Liver (tissue), 7 donors: ENCODE measurements at regions not wholly inside any gene's neighbourhood (a gene's known extent, or its start where the extent isn't known, plus 50 kb on each side); places are given as distances from the start of the nearest gene placed in this dataset.

ENCODE experiments used
- DNase-seq: peaks from one replicate; pipeline ENCODE4 v3.0.0-alpha.2; 2017; ENCODE audit warnings: low spot score
- H3K27ac ChIP-seq, 2 donors: one replicate each; pipeline ENCODE4 v1.7.0; 2013; ENCODE audit warnings: inconsistent platforms in 2 of 2, low read length in 2 of 2, control low read depth in 1 of 2, low read depth in 1 of 2, mild to moderate bottlenecking in 1 of 2
- H3K27me3 ChIP-seq, 4 donors: one replicate each; pipeline versions ENCODE4 v1.6.1 to v1.7.0; 2013; ENCODE audit warnings: low read length in 3 of 4, inconsistent platforms in 1 of 4, mild to moderate bottlenecking in 1 of 4, moderate library complexity in 1 of 4; ENCODE audit not compliant: control insufficient read depth in 4 of 4, insufficient read depth in 4 of 4
- H3K36me3 ChIP-seq, 4 donors: one replicate each; pipeline versions ENCODE4 v1.6.1 to v1.7.0; 2013; ENCODE audit warnings: low read length in 3 of 4, mild to moderate bottlenecking in 3 of 4, low read depth in 1 of 4, moderate library complexity in 1 of 4; ENCODE audit not compliant: control insufficient read depth in 4 of 4, insufficient read depth in 3 of 4
- H3K4me1 ChIP-seq, 4 donors: one replicate each; pipeline versions ENCODE4 v1.6.1 to v1.7.0; 2013; ENCODE audit warnings: low read length in 3 of 4, mild to moderate bottlenecking in 3 of 4, moderate library complexity in 1 of 4; ENCODE audit not compliant: control insufficient read depth in 4 of 4, insufficient read depth in 4 of 4
- H3K4me3 ChIP-seq, 3 donors: one replicate each; pipeline versions ENCODE4 v1.6.1 to v1.7.0; 2013; ENCODE audit warnings: low read length in 3 of 3, control low read depth in 1 of 3, low read depth in 1 of 3, mild to moderate bottlenecking in 1 of 3
- H3K9ac ChIP-seq, 2 donors: one replicate each; pipeline ENCODE4 v1.7.0; 2013; ENCODE audit warnings: low read length in 2 of 2, mild to moderate bottlenecking in 2 of 2, moderate library complexity in 2 of 2, control low read depth in 1 of 2, low read depth in 1 of 2
- H3K9me3 ChIP-seq, 4 donors: one replicate each; pipeline versions ENCODE4 v1.6.1 to v1.7.0; 2013; ENCODE audit warnings: low read length in 3 of 4; ENCODE audit not compliant: control insufficient read depth in 4 of 4
- EGR1 ChIP-seq, 2 donors: IDR thresholded peaks; 2 replicates each; pipeline ENCODE4 v1.6.1; 2016 to 2018; ENCODE audit warnings: antibody characterized with exemption in 2 of 2, low read depth in 2 of 2
- FOXA1 ChIP-seq: IDR thresholded peaks from 2 replicates; pipeline ENCODE4 v1.6.1; 2016; ENCODE audit warnings: antibody characterized with exemption
- FOXA2 ChIP-seq: IDR thresholded peaks from 2 replicates; pipeline ENCODE4 v1.6.1; 2016; ENCODE audit warnings: antibody characterized with exemption
- HNF4A ChIP-seq, 2 donors: conservative IDR thresholded peaks; 2 replicates each; pipeline ENCODE4 v1.6.1; 2016; ENCODE audit warnings: antibody characterized with exemption in 2 of 2, mild to moderate bottlenecking in 2 of 2
- HNF4G ChIP-seq: IDR thresholded peaks from 2 replicates; pipeline ENCODE4 v1.6.1; 2016; ENCODE audit warnings: antibody characterized with exemption
- JUND ChIP-seq, 2 donors: IDR thresholded peaks; 2 replicates each; pipeline ENCODE4 v1.6.1; 2016; ENCODE audit warnings: antibody characterized with exemption in 2 of 2
- NR2F2 ChIP-seq: IDR thresholded peaks from 2 replicates; pipeline ENCODE4 v1.6.1; 2016; ENCODE audit warnings: antibody characterized with exemption
- RXRA ChIP-seq, 2 donors: IDR thresholded peaks; 2 replicates each; pipeline ENCODE4 v1.6.1; 2017 to 2018; ENCODE audit warnings: antibody characterized with exemption in 2 of 2, mild to moderate bottlenecking in 1 of 2
- SP1 ChIP-seq: IDR thresholded peaks from 2 replicates; pipeline ENCODE4 v1.6.1; 2018; ENCODE audit warnings: antibody characterized with exemption, mild to moderate bottlenecking
- TAF1 ChIP-seq: conservative IDR thresholded peaks from 2 replicates; pipeline ENCODE4 v1.6.1; 2016; ENCODE audit warnings: antibody characterized with exemption, mild to moderate bottlenecking
- YY1 ChIP-seq: IDR thresholded peaks from 2 replicates; pipeline ENCODE4 v1.6.1; 2016; ENCODE audit warnings: antibody characterized with exemption, mild to moderate bottlenecking
- WGBS: extraction: QIAGEN DNeasy Blood & Tissue Kit; methylation state at CpG from one replicate; pipeline ENCODE4 v1.1.7; 2013; 5-methylcytosine and 5-hydroxymethylcytosine counted together
- TF ChIP-seq, protein P1 (sequence below): IDR thresholded peaks from 2 replicates; pipeline ENCODE4 v1.6.1; 2016; ENCODE audit warnings: antibody characterized with exemption, mild to moderate bottlenecking
- TF ChIP-seq, protein P2 (sequence below): IDR thresholded peaks from 2 replicates; pipeline ENCODE4 v1.6.1; 2016; ENCODE audit warnings: antibody characterized with exemption
- TF ChIP-seq, protein P3 (sequence below): IDR thresholded peaks from 2 replicates; pipeline ENCODE4 v1.6.1; 2016; ENCODE audit warnings: antibody characterized with exemption
- TF ChIP-seq, protein P4 (sequence below): IDR thresholded peaks from 2 replicates; pipeline ENCODE4 v1.6.1; 2016; ENCODE audit warnings: antibody characterized with exemption
- donor health status: healthy.
- donor health status: healthy.
- donor health status: healthy.
- donor health status: healthy.

DNA sequence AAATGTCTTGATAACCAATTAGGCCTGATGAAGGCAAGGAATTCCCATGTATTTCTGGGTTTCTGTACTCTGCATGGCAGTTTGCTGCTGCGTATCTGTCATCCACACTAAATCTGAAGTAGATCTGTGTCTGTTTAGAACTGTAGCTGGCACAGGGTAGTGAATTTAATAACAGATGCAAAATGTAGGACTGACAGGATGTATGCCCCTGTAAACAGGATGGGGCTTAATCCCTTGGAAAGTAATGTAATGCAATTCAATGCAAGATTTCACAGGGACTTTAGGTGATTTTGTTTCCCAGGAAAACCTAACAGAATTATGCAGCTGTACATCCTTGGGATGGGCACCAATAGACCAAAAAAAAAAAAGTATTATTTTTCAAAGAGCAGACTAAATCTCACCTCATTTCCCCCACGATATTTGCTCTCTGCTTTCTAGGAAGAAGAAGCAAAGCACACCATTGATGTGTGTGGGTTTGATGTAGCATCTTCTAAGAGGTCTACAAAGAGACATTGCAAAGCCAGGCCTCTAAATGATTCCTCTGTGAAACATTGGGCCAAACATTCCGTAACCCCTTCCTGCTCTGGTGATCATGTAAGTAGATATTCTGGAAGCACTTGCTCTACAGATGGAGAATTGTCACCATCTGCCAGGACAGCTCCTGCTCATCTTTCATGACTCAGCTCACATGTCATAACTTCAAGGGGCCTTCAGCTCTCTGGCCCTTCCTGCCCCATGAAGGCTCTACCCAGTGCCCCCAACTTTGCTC is 464.3 kb upstream of the RGMA start (continued):
- TF ChIP-seq, protein P1, sequence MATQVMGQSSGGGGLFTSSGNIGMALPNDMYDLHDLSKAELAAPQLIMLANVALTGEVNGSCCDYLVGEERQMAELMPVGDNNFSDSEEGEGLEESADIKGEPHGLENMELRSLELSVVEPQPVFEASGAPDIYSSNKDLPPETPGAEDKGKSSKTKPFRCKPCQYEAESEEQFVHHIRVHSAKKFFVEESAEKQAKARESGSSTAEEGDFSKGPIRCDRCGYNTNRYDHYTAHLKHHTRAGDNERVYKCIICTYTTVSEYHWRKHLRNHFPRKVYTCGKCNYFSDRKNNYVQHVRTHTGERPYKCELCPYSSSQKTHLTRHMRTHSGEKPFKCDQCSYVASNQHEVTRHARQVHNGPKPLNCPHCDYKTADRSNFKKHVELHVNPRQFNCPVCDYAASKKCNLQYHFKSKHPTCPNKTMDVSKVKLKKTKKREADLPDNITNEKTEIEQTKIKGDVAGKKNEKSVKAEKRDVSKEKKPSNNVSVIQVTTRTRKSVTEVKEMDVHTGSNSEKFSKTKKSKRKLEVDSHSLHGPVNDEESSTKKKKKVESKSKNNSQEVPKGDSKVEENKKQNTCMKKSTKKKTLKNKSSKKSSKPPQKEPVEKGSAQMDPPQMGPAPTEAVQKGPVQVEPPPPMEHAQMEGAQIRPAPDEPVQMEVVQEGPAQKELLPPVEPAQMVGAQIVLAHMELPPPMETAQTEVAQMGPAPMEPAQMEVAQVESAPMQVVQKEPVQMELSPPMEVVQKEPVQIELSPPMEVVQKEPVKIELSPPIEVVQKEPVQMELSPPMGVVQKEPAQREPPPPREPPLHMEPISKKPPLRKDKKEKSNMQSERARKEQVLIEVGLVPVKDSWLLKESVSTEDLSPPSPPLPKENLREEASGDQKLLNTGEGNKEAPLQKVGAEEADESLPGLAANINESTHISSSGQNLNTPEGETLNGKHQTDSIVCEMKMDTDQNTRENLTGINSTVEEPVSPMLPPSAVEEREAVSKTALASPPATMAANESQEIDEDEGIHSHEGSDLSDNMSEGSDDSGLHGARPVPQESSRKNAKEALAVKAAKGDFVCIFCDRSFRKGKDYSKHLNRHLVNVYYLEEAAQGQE, result no peak
- TF ChIP-seq HNF4G (no peak), FOXA1 (no peak)

DNA sequence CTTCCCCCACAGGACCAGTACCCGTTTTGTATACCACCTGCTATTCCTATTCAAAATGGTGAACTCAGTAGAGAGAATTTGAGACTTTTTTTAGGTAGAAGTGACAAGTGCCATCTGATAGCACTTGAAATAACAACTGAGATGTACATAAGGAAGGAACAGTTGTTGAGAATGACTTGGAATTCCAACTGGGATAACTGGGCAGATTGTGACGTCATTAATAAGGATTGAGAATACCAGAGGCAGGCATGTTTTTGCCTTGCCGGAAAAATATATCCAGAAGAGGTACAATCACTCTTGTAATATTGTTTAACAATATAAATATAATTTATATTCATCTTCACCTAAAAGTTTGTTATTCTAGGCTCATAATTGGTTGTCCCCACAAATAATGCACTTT is 454.1 kb upstream of the RGMA start:
- H3K9me3 ChIP-seq, result peaks cover 0 to 6% (median 0%) of the 10 kb centered on the region in 4 donors
- DNase-seq, result no peak
- no peak overlapping the region for H3K4me3 ChIP-seq
- H3K27ac ChIP-seq, result no peak overlapping the region
- H3K27me3 ChIP-seq, result peaks cover 0 to 3% (median 0%) of the 10 kb centered on the region in 4 donors
- 70% methylated on average over 3 of the region's 3 CpGs for WGBS
- H3K9ac ChIP-seq, result no peak overlapping the region
- no peaks in the 10 kb centered on the region for H3K36me3 ChIP-seq
- H3K4me1 ChIP-seq, result no peaks in the 10 kb centered on the region
- TF ChIP-seq JUND (IDR thresholded peaks at IDR 0.05) (no peak), HNF4A (conservative IDR thresholded peaks at IDR 0.05) (no peak), RXRA (IDR thresholded peaks at IDR 0.05) (no peak), HNF4G (no peak), SP1 (no peak), NR2F2 (no peak), EGR1 (IDR thresholded peaks at IDR 0.05; ENCODE audit: low read depth in 2 of 2) (no peak), TAF1 (no peak), YY1 (no peak), FOXA2 (no peak)
- TF ChIP-seq, protein P2, sequence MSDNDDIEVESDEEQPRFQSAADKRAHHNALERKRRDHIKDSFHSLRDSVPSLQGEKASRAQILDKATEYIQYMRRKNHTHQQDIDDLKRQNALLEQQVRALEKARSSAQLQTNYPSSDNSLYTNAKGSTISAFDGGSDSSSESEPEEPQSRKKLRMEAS, result no peak
- TF ChIP-seq, protein P3, sequence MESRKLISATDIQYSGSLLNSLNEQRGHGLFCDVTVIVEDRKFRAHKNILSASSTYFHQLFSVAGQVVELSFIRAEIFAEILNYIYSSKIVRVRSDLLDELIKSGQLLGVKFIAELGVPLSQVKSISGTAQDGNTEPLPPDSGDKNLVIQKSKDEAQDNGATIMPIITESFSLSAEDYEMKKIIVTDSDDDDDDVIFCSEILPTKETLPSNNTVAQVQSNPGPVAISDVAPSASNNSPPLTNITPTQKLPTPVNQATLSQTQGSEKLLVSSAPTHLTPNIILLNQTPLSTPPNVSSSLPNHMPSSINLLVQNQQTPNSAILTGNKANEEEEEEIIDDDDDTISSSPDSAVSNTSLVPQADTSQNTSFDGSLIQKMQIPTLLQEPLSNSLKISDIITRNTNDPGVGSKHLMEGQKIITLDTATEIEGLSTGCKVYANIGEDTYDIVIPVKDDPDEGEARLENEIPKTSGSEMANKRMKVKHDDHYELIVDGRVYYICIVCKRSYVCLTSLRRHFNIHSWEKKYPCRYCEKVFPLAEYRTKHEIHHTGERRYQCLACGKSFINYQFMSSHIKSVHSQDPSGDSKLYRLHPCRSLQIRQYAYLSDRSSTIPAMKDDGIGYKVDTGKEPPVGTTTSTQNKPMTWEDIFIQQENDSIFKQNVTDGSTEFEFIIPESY, result no peak
- TF ChIP-seq, protein P4, sequence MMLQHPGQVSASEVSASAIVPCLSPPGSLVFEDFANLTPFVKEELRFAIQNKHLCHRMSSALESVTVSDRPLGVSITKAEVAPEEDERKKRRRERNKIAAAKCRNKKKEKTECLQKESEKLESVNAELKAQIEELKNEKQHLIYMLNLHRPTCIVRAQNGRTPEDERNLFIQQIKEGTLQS, result no peak
